HEK293 (cell line): ENCODE measurements at regions not wholly inside any gene's neighbourhood (a gene's known extent, or its start where the extent isn't known, plus 50 kb on each side); places are given as distances from the start of the nearest gene placed in this dataset.

Experiments used
- CTCF ChIA-PET: fragments of 350-600 bp; formaldehyde crosslinking; extraction: SDS; loops from one replicate; lab custom pipeline; 2021; ENCODE audit warnings: antibody characterized with exemption; lab: Yijun Ruan, JAX
- POLR2A ChIA-PET: fragments of 300-600 bp; formaldehyde crosslinking; extraction: SDS; loops from one replicate; lab custom pipeline; 2020; ENCODE audit warnings: antibody characterized with exemption, inconsistent platforms; lab: Yijun Ruan, JAX
- H3K27ac ChIP-seq: fragments of 200-500 bp; sonication (Bioruptor generic); 2 replicates; pipeline ENCODE4 v1.5.1; 2014; ENCODE audit warnings: low read depth, low read length, control low read depth, inconsistent platforms; ENCODE audit errors: extremely low read depth
- H3K36me3 ChIP-seq, 2 experiments: fragments of 200-500 bp in 1 of 2; sonication (Bioruptor generic) in 1 of 2; 1 replicate in 1 of 2; 2 replicates in 1 of 2; pipeline ENCODE4 v1.5.1; 2014 to 2017; ENCODE audit warnings: inconsistent platforms in 2 of 2, low read length in 2 of 2; ENCODE audit not compliant: control insufficient read depth in 2 of 2, insufficient read depth in 1 of 2
- H3K4me1 ChIP-seq: fragments of 200-500 bp; sonication (Bioruptor generic); 2 replicates; pipeline ENCODE4 v1.5.1; 2014; ENCODE audit warnings: mild to moderate bottlenecking, low read length, inconsistent platforms; ENCODE audit not compliant: control insufficient read depth, insufficient read depth
- H3K4me3 ChIP-seq: 2 replicates; pipeline ENCODE4 v1.5.1; 2011; ENCODE audit warnings: low read depth, mild to moderate bottlenecking, control low read depth, low read length, moderate library complexity
- H3K9me3 ChIP-seq: fragments of 200-500 bp; sonication (Bioruptor generic); 2 replicates; pipeline ENCODE4 v1.5.1; 2014; ENCODE audit warnings: low read depth, low read length, inconsistent platforms; ENCODE audit not compliant: control insufficient read depth, insufficient read depth
- GFI1B ChIP-seq: fragments of 450-650 bp; formaldehyde crosslinking; IDR thresholded peaks from 2 replicates; pipeline ENCODE4 v1.5.1; 2016; ENCODE audit warnings: missing biosample characterization, missing genetic modification characterization
- WT1 ChIP-seq: fragments of 450-650 bp; formaldehyde crosslinking; IDR thresholded peaks from 2 replicates; pipeline ENCODE4 v1.5.1; 2016; ENCODE audit warnings: missing biosample characterization, missing genetic modification characterization
- ZEB2 ChIP-seq: fragments of 450-650 bp; formaldehyde crosslinking; IDR thresholded peaks from 2 replicates; pipeline ENCODE4 v1.5.1; 2016; ENCODE audit warnings: missing biosample characterization, missing genetic modification characterization
- ZIC2 ChIP-seq: fragments of 450-650 bp; formaldehyde crosslinking; IDR thresholded peaks from 2 replicates; pipeline ENCODE4 v1.5.1; 2016; ENCODE audit warnings: missing biosample characterization, missing genetic modification characterization
- ZNF133 ChIP-seq: fragments of 450-650 bp; formaldehyde crosslinking; IDR thresholded peaks from 2 replicates; pipeline ENCODE4 v1.5.1; 2016; ENCODE audit warnings: missing biosample characterization, missing genetic modification characterization
- ZNF311 ChIP-seq: fragments of 450-650 bp; formaldehyde crosslinking; IDR thresholded peaks from 2 replicates; pipeline ENCODE4 v1.5.1; 2017; ENCODE audit warnings: missing biosample characterization, missing genetic modification characterization, borderline replicate concordance
- ZNF354C ChIP-seq: fragments of 450-650 bp; formaldehyde crosslinking; IDR thresholded peaks from 2 replicates; pipeline ENCODE4 v1.5.1; 2016; ENCODE audit warnings: missing biosample characterization, missing genetic modification characterization, low read depth, borderline replicate concordance
- ZNF560 ChIP-seq: fragments of 450-650 bp; formaldehyde crosslinking; IDR thresholded peaks from 2 replicates; pipeline ENCODE4 v1.5.1; 2017; ENCODE audit warnings: missing biosample characterization, missing genetic modification characterization, borderline replicate concordance
- ZNF791 ChIP-seq: fragments of 450-650 bp; formaldehyde crosslinking; IDR thresholded peaks from 2 replicates; pipeline ENCODE4 v1.5.1; 2016; ENCODE audit warnings: missing biosample characterization, missing genetic modification characterization
- TF ChIP-seq, protein P1 (sequence below): fragments of 450-650 bp; formaldehyde crosslinking; IDR thresholded peaks from 2 replicates; pipeline ENCODE4 v1.5.1; 2016; ENCODE audit warnings: missing biosample characterization, missing genetic modification characterization
- TF ChIP-seq, protein P2 (sequence below): fragments of 450-650 bp; formaldehyde crosslinking; IDR thresholded peaks from 2 replicates; pipeline ENCODE4 v1.5.1; 2017; ENCODE audit warnings: missing biosample characterization, missing genetic modification characterization
- TF ChIP-seq, protein P3 (sequence below): fragments of 450-650 bp; formaldehyde crosslinking; IDR thresholded peaks from 2 replicates; pipeline ENCODE4 v1.5.1; 2017; ENCODE audit warnings: missing biosample characterization, missing genetic modification characterization
- TF ChIP-seq, protein P4 (sequence below): fragments of 450-650 bp; formaldehyde crosslinking; conservative IDR thresholded peaks from 2 replicates; pipeline ENCODE4 v1.5.1; 2016; ENCODE audit warnings: low read depth, missing biosample characterization, missing genetic modification characterization

DNA sequence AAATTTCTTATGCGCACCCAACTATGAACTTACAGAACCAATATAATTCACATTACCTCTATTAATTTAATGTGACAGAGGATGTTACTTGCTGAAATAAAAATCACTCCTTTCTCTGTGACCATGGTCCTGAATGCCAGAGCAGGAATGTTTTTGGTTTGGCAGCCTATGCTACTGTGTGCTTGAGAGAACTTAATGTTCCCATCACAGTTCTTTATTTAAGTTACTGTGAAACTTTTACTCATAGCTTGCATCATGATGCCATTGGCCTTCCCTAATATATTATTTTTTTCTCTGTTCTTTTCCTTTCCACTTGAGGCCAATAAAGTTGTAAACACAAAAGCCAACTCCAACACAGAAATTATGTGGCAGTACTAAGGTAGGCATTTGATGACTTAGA lies 142.2 kb downstream of the FAM76B start:
- TF ChIP-seq, protein P1, sequence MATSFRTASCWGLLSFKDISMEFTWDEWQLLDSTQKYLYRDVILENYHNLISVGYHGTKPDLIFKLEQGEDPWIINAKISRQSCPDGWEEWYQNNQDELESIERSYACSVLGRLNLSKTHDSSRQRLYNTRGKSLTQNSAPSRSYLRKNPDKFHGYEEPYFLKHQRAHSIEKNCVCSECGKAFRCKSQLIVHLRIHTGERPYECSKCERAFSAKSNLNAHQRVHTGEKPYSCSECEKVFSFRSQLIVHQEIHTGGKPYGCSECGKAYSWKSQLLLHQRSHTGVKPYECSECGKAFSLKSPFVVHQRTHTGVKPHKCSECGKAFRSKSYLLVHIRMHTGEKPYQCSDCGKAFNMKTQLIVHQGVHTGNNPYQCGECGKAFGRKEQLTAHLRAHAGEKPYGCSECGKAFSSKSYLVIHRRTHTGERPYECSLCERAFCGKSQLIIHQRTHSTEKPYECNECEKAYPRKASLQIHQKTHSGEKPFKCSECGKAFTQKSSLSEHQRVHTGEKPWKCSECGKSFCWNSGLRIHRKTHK (tag by site-specific recombination), result no peak
- TF ChIP-seq, protein P2, sequence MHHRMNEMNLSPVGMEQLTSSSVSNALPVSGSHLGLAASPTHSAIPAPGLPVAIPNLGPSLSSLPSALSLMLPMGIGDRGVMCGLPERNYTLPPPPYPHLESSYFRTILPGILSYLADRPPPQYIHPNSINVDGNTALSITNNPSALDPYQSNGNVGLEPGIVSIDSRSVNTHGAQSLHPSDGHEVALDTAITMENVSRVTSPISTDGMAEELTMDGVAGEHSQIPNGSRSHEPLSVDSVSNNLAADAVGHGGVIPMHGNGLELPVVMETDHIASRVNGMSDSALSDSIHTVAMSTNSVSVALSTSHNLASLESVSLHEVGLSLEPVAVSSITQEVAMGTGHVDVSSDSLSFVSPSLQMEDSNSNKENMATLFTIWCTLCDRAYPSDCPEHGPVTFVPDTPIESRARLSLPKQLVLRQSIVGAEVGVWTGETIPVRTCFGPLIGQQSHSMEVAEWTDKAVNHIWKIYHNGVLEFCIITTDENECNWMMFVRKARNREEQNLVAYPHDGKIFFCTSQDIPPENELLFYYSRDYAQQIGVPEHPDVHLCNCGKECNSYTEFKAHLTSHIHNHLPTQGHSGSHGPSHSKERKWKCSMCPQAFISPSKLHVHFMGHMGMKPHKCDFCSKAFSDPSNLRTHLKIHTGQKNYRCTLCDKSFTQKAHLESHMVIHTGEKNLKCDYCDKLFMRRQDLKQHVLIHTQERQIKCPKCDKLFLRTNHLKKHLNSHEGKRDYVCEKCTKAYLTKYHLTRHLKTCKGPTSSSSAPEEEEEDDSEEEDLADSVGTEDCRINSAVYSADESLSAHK, result no peak
- TF ChIP-seq ZIC2 (tag by site-specific recombination) (no peak), WT1 (no peak), ZEB2 (tag by site-specific recombination) (no peak), GFI1B (no peak), ZNF791 (tag by site-specific recombination) (no peak)
- TF ChIP-seq, protein P3, sequence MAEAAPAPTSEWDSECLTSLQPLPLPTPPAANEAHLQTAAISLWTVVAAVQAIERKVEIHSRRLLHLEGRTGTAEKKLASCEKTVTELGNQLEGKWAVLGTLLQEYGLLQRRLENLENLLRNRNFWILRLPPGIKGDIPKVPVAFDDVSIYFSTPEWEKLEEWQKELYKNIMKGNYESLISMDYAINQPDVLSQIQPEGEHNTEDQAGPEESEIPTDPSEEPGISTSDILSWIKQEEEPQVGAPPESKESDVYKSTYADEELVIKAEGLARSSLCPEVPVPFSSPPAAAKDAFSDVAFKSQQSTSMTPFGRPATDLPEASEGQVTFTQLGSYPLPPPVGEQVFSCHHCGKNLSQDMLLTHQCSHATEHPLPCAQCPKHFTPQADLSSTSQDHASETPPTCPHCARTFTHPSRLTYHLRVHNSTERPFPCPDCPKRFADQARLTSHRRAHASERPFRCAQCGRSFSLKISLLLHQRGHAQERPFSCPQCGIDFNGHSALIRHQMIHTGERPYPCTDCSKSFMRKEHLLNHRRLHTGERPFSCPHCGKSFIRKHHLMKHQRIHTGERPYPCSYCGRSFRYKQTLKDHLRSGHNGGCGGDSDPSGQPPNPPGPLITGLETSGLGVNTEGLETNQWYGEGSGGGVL (tag by site-specific recombination), result no peak
- TF ChIP-seq, protein P4, sequence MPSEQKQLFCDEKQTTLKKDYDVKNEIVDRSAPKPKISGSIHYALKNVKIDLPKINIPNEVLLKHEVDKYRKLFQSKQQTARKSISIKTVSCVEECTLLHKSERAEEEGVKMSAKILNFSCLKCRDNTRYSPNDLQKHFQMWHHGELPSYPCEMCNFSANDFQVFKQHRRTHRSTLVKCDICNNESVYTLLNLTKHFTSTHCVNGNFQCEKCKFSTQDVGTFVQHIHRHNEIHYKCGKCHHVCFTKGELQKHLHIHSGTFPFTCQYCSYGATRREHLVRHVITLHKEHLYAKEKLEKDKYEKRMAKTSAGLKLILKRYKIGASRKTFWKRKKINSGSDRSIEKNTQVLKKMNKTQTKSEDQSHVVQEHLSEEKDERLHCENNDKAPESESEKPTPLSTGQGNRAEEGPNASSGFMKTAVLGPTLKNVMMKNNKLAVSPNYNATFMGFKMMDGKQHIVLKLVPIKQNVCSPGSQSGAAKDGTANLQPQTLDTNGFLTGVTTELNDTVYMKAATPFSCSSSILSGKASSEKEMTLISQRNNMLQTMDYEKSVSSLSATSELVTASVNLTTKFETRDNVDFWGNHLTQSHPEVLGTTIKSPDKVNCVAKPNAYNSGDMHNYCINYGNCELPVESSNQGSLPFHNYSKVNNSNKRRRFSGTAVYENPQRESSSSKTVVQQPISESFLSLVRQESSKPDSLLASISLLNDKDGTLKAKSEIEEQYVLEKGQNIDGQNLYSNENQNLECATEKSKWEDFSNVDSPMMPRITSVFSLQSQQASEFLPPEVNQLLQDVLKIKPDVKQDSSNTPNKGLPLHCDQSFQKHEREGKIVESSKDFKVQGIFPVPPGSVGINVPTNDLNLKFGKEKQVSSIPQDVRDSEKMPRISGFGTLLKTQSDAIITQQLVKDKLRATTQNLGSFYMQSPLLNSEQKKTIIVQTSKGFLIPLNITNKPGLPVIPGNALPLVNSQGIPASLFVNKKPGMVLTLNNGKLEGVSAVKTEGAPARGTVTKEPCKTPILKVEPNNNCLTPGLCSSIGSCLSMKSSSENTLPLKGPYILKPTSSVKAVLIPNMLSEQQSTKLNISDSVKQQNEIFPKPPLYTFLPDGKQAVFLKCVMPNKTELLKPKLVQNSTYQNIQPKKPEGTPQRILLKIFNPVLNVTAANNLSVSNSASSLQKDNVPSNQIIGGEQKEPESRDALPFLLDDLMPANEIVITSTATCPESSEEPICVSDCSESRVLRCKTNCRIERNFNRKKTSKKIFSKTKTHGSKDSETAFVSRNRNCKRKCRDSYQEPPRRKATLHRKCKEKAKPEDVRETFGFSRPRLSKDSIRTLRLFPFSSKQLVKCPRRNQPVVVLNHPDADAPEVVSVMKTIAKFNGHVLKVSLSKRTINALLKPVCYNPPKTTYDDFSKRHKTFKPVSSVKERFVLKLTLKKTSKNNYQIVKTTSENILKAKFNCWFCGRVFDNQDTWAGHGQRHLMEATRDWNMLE (tag by site-specific recombination), result no peak
- POLR2A ChIA-PET, result no interaction called here

DNA sequence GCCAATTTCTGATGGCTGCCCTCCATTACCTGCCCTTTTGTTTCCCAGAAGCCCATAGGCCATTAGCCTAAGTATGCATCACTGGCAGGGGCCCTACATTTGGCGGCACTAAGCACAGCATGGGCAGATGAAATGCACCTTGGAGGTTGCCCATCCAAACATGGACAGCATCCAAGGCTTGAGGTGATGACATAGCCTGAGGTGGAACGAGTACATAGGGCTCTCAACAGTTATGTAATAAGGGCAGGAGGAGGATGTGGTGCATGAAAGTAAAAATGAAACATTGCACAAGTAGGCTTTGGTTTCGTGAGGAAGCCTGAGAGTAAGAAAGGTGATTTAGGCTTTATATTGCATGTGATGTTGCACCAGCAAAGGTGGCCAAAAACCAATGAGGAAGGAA lies 148.1 kb downstream of the FAM76B start:
- POLR2A ChIA-PET, result no interaction called here
- CTCF ChIA-PET, result interaction anchor here (0.8 kb wide), 1 partner anchor 37 kb away, joined by 4 read pairs; no protein-coding TSS in a partner anchor
- Histone ChIP-seq H3K27ac (no peak overlapping the region), H3K9me3 (no peaks in the 10 kb centered on the region), H3K36me3 (no peaks in the 10 kb centered on the region), H3K4me3 (no peak overlapping the region), H3K4me1 (no peaks in the 10 kb centered on the region)
- no peak for TF ChIP-seq ZNF354C

More for the DNA sequence above, 142.2 kb downstream of the FAM76B start:
- Histone ChIP-seq H3K9me3 (no peaks in the 10 kb centered on the region), H3K4me1 (no peaks in the 10 kb centered on the region), H3K4me3 (no peak overlapping the region), H3K36me3 (no peaks in the 10 kb centered on the region), H3K27ac (no peak overlapping the region)
- CTCF ChIA-PET, result no interaction called here

DNA sequence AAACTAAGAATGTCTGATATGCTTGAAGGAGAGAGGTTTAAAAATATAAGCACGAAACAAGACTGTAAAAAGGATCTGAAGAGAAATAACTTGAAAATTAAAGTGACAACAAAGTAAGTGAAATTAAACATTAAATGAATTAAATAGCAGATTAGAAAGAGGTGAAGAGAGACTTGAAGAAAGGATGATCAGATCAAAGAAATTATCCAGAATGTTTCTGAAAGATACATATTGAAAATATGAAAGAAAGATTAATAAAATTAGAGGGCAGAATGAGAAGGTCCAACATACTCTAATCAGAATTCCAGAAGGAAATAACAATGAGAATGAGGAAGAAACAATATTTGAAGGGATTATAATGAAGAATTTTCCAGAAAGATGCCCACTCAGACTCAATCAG lies 151.1 kb downstream of the FAM76B start:
- POLR2A ChIA-PET, result no interaction called here
- no peaks in the 10 kb centered on the region for H3K4me1 ChIP-seq
- CTCF ChIA-PET, result interaction anchor here (0.9 kb wide), 1 partner anchor 18 kb away, joined by 4 read pairs; no protein-coding TSS in a partner anchor
- no peak overlapping the region for H3K4me3 ChIP-seq
- H3K9me3 ChIP-seq, result no peaks in the 10 kb centered on the region
- H3K36me3 ChIP-seq, result no peaks in the 10 kb centered on the region
- TF ChIP-seq ZNF560 (tag by site-specific recombination), result no peak
- peak; percentile 58; the same call in 1 of the 2 replicates for TF ChIP-seq ZNF133 (tag by site-specific recombination)
- TF ChIP-seq ZNF311 (tag by site-specific recombination), result no peak
- TF ChIP-seq, all 188 proteins: peak for 1
- H3K27ac ChIP-seq, result no peak overlapping the region
